Skin of body (tissue), 1 donor: ENCODE measurements at regions not wholly inside any gene's neighbourhood (a gene's known extent, or its start where the extent isn't known, plus 50 kb on each side); places are given as distances from the start of the nearest gene placed in this dataset.

Experiments used
- DNase-seq: peaks from one replicate; lab custom pipeline; 2025; lab: John Stamatoyannopoulos, UW

DNA sequence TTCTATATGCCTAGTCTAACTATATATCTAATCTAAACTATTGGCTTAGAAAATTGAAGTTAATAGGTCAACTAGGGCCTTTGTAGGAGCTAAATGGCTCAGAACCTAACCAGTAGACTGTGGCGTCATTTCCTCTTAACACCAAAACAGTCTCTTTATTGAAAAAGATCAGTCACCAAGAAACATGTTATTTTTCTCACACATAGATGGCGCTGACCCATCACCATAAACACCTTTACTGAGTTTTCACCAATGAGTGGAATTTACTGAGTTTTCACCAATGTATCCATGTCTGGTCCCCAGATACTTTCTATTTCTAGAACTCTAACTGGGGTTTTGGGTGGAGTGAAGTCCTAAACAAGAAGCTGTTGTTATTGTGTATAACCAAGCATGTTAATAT is 636.0 kb downstream of the BCKDHB start:
- peak; percentile 21 for DNase-seq

DNA sequence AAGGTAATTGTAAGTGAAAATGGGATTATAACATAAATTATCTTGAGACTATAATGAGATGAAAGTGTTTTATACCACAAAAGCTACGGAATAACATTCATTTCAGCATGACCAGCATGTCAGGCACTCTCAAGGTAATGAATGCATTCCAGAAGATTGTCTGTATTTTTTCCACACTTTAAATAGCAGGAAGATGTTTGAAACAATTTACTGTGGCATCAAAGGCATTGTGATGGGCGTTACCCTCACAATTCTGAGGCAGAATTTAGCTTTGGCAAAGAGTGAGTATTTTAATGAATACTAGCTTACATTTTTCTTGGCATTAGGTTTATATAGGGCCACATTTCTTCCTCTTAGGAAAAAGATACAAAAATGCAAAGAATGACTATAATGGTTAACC is 627.2 kb downstream of the BCKDHB start:
- no peak for DNase-seq

DNA sequence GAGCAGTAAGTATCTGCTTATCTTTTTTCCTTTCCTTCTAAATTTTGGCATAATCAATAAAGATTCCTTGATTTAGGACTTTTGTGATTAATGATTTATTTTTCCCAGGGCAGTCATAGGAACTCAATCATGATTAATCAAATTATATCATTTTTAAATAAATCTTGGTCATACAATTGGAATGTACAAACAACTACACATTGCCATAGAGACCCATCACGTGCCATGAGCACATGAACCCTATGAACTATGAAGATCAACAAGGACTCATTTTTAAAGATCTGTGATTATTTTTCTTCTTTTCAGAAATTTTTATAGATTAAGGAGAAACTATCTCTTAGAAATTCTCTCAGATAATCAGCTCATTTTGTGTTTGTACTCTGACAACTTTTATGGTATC is 622.4 kb downstream of the BCKDHB start:
- no peak for DNase-seq

GRCh38 chr6:80728101-80728750 is 621.8 kb downstream of the BCKDHB start:
- no peak for DNase-seq

GRCh38 chr6:80725156-80725930 is 618.9 kb downstream of the BCKDHB start:
- no peak for DNase-seq

- no peak for DNase-seq
These were observed 614.4 kb downstream of the BCKDHB start for GRCh38 chr6:80720824-80721223.

DNA sequence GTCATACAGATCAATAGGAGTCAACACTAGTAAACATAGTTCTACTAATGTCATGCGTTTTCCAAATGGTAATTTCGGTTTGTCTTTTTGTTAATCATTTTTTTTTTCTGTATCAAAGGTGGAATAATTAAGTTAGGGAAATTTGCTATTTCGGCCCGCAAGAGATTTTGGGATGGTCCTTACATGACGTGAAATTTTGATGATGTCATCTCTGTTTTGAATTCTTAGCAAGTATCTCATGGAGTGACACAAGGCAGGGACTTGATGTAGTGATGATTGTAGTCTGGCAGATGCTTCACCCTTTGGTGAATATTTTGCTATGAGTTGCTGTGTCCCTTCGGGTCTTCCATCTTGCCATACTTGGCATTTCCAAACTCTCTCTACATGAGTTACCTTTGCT is 608.0 kb downstream of the BCKDHB start:
- DNase-seq = no peak

DNA sequence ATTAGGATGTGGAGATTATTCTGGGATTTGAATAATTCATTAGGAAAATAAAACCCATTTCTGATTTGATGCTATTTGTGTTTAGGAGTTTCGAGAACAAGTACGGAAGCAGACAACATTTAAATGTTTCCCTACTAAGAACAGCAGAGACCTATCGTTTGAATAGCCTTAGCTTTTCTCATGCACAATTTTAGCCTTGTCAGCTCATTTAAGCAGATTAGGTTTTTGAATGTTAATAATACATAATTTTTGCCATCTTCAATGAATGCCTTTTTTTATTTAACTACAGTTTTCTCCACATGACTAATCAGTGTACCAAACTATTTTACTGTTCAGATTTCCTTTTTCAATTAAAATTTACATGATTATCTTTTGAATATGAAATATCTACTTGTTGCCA is 592.0 kb downstream of the BCKDHB start:
- DNase-seq = no peak

DNA sequence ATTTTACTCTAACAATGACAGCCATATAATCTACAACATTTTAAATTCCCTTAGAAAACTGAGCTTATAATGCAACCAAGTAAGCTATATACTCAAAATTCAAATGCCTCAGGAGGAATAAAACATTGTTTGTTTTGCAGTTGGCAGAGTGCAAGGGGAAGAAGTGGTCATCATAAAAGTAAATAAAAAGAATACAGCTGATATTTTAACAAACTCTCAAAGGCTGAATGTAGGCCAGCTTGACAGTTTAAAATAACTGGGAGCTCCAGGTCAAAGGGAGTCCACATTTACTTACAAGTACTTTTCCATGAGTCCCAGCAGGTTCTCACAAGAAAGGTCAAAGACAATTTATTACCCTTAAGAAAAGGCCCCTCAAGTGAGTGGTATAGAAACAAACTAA is 589.8 kb downstream of the BCKDHB start:
- DNase-seq = no peak

DNA sequence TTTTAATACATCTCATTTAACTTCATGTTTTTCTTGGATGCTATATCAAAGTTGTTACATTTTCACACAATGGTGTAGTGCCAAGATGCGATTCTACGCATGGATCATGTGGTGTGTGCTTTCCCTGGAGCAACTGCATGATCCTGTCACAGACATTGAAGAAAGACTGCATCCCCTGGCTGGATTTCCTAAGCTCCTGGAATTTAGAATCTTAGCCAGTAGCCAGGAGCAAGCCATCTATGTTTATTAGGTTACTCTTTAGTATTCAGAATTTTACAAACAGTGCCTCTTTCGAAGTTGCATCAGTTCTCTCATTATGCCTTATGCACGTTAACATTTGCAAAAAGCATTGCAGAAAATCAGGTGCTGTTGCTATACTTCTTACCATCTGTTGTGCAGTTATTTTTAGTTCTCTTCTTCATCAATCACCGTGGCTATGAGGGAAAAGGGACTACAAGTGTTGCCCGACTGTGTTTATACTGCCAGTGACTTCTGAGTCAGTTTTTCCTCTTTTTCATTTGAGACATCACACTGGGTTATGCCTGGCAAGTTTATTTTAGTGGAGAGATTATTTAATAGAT is 584.2 kb downstream of the BCKDHB start:
- no peak for DNase-seq

DNA sequence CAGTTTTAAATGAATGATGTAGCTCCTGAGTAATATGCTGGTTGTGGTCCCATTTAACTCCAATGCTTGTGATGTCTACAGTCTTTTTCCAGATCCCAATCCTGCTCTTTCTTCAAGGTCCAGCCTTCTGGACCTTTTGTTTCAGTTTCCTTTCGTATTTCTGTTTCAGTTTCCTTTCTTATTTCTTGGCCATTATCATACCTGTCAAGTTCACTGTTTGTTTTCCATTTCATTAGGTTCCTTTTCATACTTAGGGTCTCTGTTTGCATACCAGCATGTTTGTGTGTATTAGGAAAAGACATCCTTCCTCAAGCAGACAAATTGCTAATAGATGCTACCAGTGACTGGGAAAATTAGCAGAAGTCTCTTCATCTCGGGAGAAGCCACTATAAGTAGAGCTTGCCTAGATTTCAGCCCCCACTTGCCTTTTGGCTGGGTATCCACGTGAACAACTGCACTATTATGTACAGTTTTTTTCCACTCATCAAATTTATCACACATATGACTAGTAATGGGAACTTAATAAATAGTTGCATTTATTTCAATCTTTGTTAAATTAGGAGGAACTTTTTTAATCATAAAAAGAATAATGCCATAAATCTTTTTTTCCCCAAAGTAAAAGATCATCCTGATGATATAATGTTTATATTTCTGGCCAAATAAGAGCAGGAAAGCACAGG is 583.4 kb downstream of the BCKDHB start:
- DNase-seq = no peak

- DNase-seq = no peak
These were observed 573.5 kb downstream of the BCKDHB start for GRCh38 chr6:80679992-80680391.

DNA sequence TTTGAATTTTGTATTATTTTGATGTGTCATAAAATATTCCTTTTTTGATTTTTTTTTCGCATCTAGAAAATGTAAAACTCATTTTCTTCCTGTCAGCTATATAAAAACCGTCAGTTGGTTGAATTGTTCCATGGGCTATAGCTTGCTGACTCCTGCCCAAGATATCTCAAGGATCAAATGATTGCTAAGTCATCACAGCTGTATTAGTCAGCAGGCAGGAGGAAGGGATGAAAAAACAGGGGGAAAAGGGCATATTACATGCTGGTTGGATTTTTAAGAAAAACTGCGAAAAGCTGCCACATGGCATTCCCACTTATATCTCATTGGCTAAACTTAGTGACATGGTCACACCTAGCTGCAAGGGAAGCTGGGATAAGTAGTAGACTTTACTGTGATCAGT is 569.9 kb downstream of the BCKDHB start:
- no peak for DNase-seq

DNA sequence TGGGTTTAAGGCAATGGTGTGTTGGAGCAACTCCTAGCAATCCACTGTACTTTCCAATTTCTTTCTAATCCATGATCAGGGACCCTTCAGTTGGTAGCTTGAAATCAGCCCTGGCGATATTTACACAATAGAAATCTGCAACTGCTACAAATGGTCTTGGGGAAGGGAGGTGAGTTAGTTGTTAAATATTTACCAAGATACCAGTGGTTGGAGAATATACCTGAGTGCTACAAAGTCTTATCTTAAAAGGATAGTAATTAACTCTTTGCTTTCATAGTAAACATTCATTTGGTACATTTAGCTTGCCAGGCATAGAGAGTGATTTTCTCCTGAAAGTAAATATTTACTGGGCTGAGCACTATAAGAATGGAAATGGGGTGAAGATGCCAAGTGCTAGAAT is 568.2 kb downstream of the BCKDHB start:
- DNase-seq = no peak

- DNase-seq = no peak
These were observed 566.9 kb downstream of the BCKDHB start for GRCh38 chr6:80673367-80673766.

DNA sequence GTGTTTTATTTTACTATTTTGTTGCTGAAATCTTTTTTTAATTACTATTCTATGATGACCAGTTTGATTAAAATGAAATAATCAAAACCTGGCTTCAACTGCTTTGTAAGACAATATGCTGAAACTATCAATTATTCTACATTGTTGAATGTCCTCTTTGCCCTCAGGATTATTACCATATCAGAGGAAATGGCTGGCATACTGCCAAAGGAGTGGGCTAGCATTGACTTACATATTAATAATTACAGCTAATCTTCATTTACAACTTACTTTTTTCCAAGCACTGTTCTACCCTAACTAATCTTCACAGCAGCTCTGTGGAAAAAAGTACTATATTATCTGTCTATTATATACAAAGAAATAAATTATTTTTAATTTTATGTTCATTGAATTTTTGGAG is 560.5 kb downstream of the BCKDHB start:
- no peak for DNase-seq

DNA sequence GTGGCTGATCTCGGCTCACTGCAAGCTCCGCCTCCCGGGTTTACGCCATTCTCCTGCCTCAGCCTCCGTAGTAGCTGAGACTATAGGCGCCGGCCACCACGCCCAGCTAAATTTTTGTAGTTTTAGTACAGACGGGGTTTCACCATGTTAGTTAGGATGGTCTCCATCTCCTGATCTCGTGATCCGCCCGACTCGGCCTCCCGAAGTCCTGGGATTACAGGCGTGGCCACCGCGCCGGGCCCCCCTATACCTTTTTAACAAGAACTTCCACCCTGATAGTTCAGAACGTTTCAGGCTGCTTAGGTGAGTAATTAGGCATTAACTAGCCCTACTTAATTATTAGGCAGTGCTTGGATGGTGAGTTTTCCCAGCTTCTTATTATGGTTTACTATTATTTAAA is 552.5 kb downstream of the BCKDHB start:
- DNase-seq = no peak

DNA sequence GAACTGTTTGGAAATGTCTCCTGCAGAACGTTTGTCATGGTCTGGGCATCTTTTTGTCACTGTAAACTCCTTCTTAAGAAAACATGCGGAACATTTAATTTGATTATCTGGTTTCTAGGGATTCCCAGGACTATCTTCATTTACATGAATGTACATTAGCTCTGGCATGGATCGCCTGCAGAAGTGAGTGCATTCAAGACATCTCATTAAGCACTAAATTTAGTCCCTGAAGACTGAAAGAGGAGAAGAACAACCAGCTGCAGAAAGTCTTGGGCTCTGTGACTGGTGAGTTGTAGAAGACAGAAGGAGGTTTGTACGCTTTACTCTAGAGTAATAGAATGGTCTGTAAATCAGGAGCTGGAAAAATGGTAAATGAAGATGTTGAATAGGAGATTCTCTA is 540.7 kb downstream of the BCKDHB start:
- DNase-seq = peak; percentile 4

DNA sequence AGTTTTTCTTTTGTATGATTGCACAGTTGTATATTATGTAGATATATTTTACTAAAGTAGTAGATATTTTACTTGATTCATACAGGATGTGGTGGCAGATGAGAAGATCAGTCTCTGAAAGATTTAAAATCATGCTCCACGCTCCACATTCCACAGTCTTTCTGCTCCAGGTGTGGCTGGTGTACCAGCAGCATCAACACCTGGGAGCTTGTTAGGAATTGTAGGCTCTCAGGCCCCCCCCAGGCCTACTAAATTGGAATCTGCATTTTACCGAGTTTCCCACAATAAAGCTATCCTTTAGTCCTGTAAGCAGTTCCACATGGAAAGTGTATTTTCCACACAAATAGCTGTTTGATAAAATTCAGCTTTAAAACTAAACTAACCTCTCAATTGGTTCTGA is 537.4 kb downstream of the BCKDHB start:
- DNase-seq = no peak

DNA sequence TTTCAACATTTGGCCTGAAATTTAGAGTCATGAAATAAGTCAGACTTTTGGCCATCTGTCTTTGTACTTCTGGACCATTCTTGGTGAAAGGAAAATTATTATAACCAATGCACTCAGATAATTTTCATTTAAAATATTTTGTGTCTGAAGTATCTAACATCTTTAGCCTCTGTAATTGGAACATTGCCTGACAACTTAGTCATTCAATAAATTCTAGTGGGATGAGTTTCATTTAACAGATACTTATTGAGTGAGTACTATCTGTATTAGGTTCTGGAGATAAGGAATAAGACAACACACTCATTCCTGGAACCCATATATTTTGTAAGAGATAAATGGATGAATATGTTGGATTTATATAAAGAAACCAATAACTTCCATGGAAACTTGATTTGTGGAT is 536.0 kb downstream of the BCKDHB start:
- DNase-seq = no peak

DNA sequence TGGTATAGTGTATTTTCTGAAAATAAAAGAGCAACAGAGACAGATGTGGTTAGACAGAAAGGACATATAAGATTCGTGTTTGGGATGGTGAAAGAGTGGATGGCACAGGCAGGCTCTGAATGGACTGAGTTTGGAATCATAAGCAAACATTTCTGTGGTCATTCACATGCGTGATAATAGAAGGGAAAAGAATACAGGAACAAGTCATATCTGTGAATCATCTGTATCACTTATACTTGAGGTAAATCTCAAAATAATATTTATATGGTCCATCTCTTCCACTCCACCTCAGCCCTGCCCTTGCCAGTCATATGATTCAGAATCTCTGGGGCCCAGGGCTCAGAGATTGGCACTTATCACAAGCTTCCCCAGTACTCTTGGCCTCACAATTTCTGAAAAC is 535.1 kb downstream of the BCKDHB start:
- DNase-seq = no peak

DNA sequence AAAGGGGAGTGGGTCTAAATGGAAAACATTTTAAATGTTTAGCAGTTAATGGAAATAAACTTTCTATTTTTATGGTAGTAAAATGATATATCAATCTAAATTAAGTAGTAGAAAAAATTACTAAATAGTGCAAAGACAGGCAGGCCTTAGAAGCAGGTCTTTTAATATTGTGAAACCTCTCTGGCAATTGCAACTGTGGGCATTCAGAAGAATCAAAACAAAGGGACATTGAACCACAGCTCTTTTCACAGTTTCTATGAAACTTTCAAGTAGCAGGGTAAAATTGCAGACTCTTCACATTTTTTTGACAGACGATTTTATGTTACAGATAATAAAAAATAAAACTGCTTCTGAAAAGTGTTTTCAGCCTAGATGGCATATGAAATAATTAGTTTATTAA is 533.7 kb downstream of the BCKDHB start:
- no peak for DNase-seq
